GM12892 (cell line): ENCODE measurements at regions not wholly inside any gene's neighbourhood (a gene's known extent, or its start where the extent isn't known, plus 50 kb on each side); places are given as distances from the start of the nearest gene placed in this dataset.

Experiments
- POLR2A ChIP-seq: IDR thresholded peaks from 2 replicates; pipeline ENCODE4 v1.6.1; 2011; ENCODE audit warnings: low read depth, low read length, control low read depth
- POLR2AphosphoS5 ChIP-seq: IDR thresholded peaks from 2 replicates; pipeline ENCODE4 v1.6.1; 2011; ENCODE audit warnings: low read depth, low read length, control low read depth
- TAF1 ChIP-seq: IDR thresholded peaks from 2 replicates; pipeline ENCODE4 v1.6.1; 2011; ENCODE audit warnings: low read depth, mild to moderate bottlenecking, control low read depth, low read length, borderline replicate concordance

- TF ChIP-seq TAF1, result no peak
- TF ChIP-seq POLR2AphosphoS5, result no peak
- TF ChIP-seq POLR2A, result no peak
Measured at GRCh38 chr2:53114991-53115390, 652.6 kb upstream of the CHAC2 start.
